Immature natural killer cell (primary cell): ENCODE measurements at regions not wholly inside any gene's neighbourhood (a gene's known extent, or its start where the extent isn't known, plus 50 kb on each side); places are given as distances from the start of the nearest gene placed in this dataset.
"Not testable (repeated sequence)": the region's sequence is repeated elsewhere in the genome, so short reads cannot be mapped to it uniquely, and the experiment has no call there.

Experiments used
- DNase-seq, 3 donors: peaks; one replicate each; pipeline ENCODE4 v3.0.0; 2022; ENCODE audit warnings: mixed read lengths in 1 of 3
- H3K27ac Mint-ChIP-seq, 6 donors: one replicate each; pipeline ENCODE4 v1.8.0; 2020; ENCODE audit warnings: mixed read lengths in 6 of 6, mild to moderate bottlenecking in 5 of 6, inconsistent platforms in 4 of 6, moderate library complexity in 3 of 6
- H3K27me3 Mint-ChIP-seq, 3 donors: one replicate each; pipeline ENCODE4 v1.8.0; 2020 to 2021; ENCODE audit warnings: low read depth in 3 of 3, mild to moderate bottlenecking in 3 of 3, mixed read lengths in 3 of 3, moderate library complexity in 3 of 3, inconsistent platforms in 1 of 3
- H3K36me3 Mint-ChIP-seq, 3 donors: one replicate each; pipeline ENCODE4 v1.8.0; 2020; ENCODE audit warnings: mixed read lengths in 3 of 3, inconsistent platforms in 2 of 3, mild to moderate bottlenecking in 2 of 3
- H3K4me1 Mint-ChIP-seq, 2 donors: one replicate each; pipeline ENCODE4 v1.8.0; 2020; ENCODE audit warnings: inconsistent platforms in 2 of 2, mild to moderate bottlenecking in 2 of 2, mixed read lengths in 2 of 2, moderate library complexity in 1 of 2
- H3K4me3 Mint-ChIP-seq, 5 donors: one replicate each; pipeline ENCODE4 v1.8.0; 2020; ENCODE audit warnings: mild to moderate bottlenecking in 5 of 5, mixed read lengths in 5 of 5, inconsistent platforms in 3 of 5, moderate library complexity in 3 of 5
- H3K9me3 Mint-ChIP-seq, 6 donors: one replicate each; pipeline ENCODE4 v1.8.0; 2020; ENCODE audit warnings: mild to moderate bottlenecking in 6 of 6, mixed read lengths in 6 of 6, inconsistent platforms in 4 of 6, moderate library complexity in 3 of 6

- H3K27me3 Mint-ChIP-seq, H3K4me3 Mint-ChIP-seq, DNase-seq, H3K4me1 Mint-ChIP-seq, H3K36me3 Mint-ChIP-seq, H3K27ac Mint-ChIP-seq: not testable (repeated sequence)
- peaks cover 4 to 42% (median 10%) of the 10 kb centered on the region in 6 donors for H3K9me3 Mint-ChIP-seq
Measured at GRCh38 chr5:162821664-162822063, 615.7 kb upstream of the CCNG1 start.

GRCh38 chr5:162824360-162824759 lies 613.0 kb upstream of the CCNG1 start:
- Mint-ChIP-seq H3K4me3 (no peak overlapping the region), H3K9me3 (peaks cover 8 to 48% (median 17%) of the 10 kb centered on the region in 6 donors), H3K4me1 (no peaks in the 10 kb centered on the region)

GRCh38 chr5:162837155-162837554 lies 600.2 kb upstream of the CCNG1 start:
- Mint-ChIP-seq H3K4me3 (no peak overlapping the region), H3K27me3 (peaks cover 0 to 2% (median 0%) of the 10 kb centered on the region in 3 donors), H3K9me3 (peaks cover 4 to 34% (median 9%) of the 10 kb centered on the region in 6 donors), H3K4me1 (no peaks in the 10 kb centered on the region), H3K27ac (no peak overlapping the region), H3K36me3 (no peaks in the 10 kb centered on the region)
- no peak for DNase-seq

More at GRCh38 chr5:162824360-162824759, 613.0 kb upstream of the CCNG1 start:
- peaks cover 0 to 4% (median 0%) of the 10 kb centered on the region in 3 donors for H3K27me3 Mint-ChIP-seq
- no peak overlapping the region for H3K27ac Mint-ChIP-seq
- no peak for DNase-seq
- H3K36me3 Mint-ChIP-seq = peaks cover 0 to 3% (median 0%) of the 10 kb centered on the region in 3 donors

- DNase-seq = no peak
- Mint-ChIP-seq H3K36me3 (no peaks in the 10 kb centered on the region), H3K27me3 (peaks cover 0 to 2% (median 1%) of the 10 kb centered on the region in 3 donors), H3K9me3 (peaks cover 10 to 38% (median 21%) of the 10 kb centered on the region in 6 donors), H3K27ac (no peak overlapping the region), H3K4me3 (no peak overlapping the region), H3K4me1 (no peaks in the 10 kb centered on the region)
Measured at GRCh38 chr5:162842727-162843126, 594.7 kb upstream of the CCNG1 start.

- no peaks in the 10 kb centered on the region for H3K4me1 Mint-ChIP-seq
- H3K27me3 Mint-ChIP-seq = peaks cover 0 to 2% (median 0%) of the 10 kb centered on the region in 3 donors
- H3K27ac Mint-ChIP-seq = no peak overlapping the region
- H3K36me3 Mint-ChIP-seq = no peaks in the 10 kb centered on the region
- H3K9me3 Mint-ChIP-seq = peaks cover 17 to 30% (median 20%) of the 10 kb centered on the region in 6 donors
- no peak overlapping the region for H3K4me3 Mint-ChIP-seq
- DNase-seq = no peak
Measured at GRCh38 chr5:162852134-162852533, 585.3 kb upstream of the CCNG1 start.

GRCh38 chr5:162858770-162859169 lies 578.6 kb upstream of the CCNG1 start:
- Mint-ChIP-seq H3K27me3 (peaks cover 0 to 2% (median 0%) of the 10 kb centered on the region in 3 donors), H3K27ac (no peak overlapping the region), H3K4me1 (no peaks in the 10 kb centered on the region), H3K9me3 (peaks cover 18 to 48% (median 22%) of the 10 kb centered on the region in 6 donors), H3K36me3 (no peaks in the 10 kb centered on the region), H3K4me3 (no peak overlapping the region)
- DNase-seq = no peak

- H3K4me3 Mint-ChIP-seq = no peak overlapping the region
- peaks cover 10 to 33% (median 22%) of the 10 kb centered on the region in 6 donors for H3K9me3 Mint-ChIP-seq
- no peaks in the 10 kb centered on the region for H3K36me3 Mint-ChIP-seq
- H3K27me3 Mint-ChIP-seq = peaks cover 0 to 2% (median 0%) of the 10 kb centered on the region in 3 donors
- H3K27ac Mint-ChIP-seq = no peak overlapping the region
- no peak for DNase-seq
- H3K4me1 Mint-ChIP-seq = no peaks in the 10 kb centered on the region
Measured at GRCh38 chr5:162870966-162871365, 566.4 kb upstream of the CCNG1 start.

GRCh38 chr5:162882629-162883028 lies 554.8 kb upstream of the CCNG1 start:
- Mint-ChIP-seq H3K27me3 (peaks cover 0 to 2% (median 0%) of the 10 kb centered on the region in 3 donors), H3K4me3 (no peak overlapping the region), H3K4me1 (no peaks in the 10 kb centered on the region), H3K9me3 (peaks cover 4 to 48% (median 25%) of the 10 kb centered on the region in 6 donors), H3K36me3 (no peaks in the 10 kb centered on the region), H3K27ac (no peak overlapping the region)
- DNase-seq = no peak

- H3K27me3 Mint-ChIP-seq = peaks cover 0 to 2% (median 0%) of the 10 kb centered on the region in 3 donors
- DNase-seq = no peak
- H3K27ac Mint-ChIP-seq = no peak overlapping the region
- H3K4me3 Mint-ChIP-seq = no peak overlapping the region
- no peaks in the 10 kb centered on the region for H3K36me3 Mint-ChIP-seq
- H3K9me3 Mint-ChIP-seq = peaks cover 4 to 27% (median 18%) of the 10 kb centered on the region in 6 donors
- H3K4me1 Mint-ChIP-seq = no peaks in the 10 kb centered on the region
Measured at GRCh38 chr5:162886717-162887116, 550.7 kb upstream of the CCNG1 start.

- Mint-ChIP-seq H3K27ac (no peak overlapping the region), H3K27me3 (peaks cover 0 to 2% (median 0%) of the 10 kb centered on the region in 3 donors), H3K36me3 (no peaks in the 10 kb centered on the region), H3K4me1 (no peaks in the 10 kb centered on the region), H3K9me3 (peaks cover 2 to 27% (median 16%) of the 10 kb centered on the region in 6 donors), H3K4me3 (no peak overlapping the region)
- no peak for DNase-seq
Measured at GRCh38 chr5:162888268-162888667, 549.1 kb upstream of the CCNG1 start.

GRCh38 chr5:162911873-162912272 lies 525.5 kb upstream of the CCNG1 start:
- H3K36me3 Mint-ChIP-seq = no peaks in the 10 kb centered on the region
- no peaks in the 10 kb centered on the region for H3K4me1 Mint-ChIP-seq
- no peak overlapping the region for H3K27ac Mint-ChIP-seq
- DNase-seq = no peak
- no peak overlapping the region for H3K4me3 Mint-ChIP-seq
- H3K9me3 Mint-ChIP-seq = peaks cover 0 to 23% (median 10%) of the 10 kb centered on the region in 6 donors
- peaks cover 0 to 2% (median 0%) of the 10 kb centered on the region in 3 donors for H3K27me3 Mint-ChIP-seq

GRCh38 chr5:162916368-162916767 lies 521.0 kb upstream of the CCNG1 start:
- no peak for DNase-seq
- peaks cover 10 to 39% (median 21%) of the 10 kb centered on the region in 6 donors for H3K9me3 Mint-ChIP-seq
- peaks cover 0 to 2% (median 0%) of the 10 kb centered on the region in 3 donors for H3K27me3 Mint-ChIP-seq
- no peak overlapping the region for H3K4me3 Mint-ChIP-seq
- H3K4me1 Mint-ChIP-seq = no peaks in the 10 kb centered on the region
- no peaks in the 10 kb centered on the region for H3K36me3 Mint-ChIP-seq
- no peak overlapping the region for H3K27ac Mint-ChIP-seq

- H3K36me3 Mint-ChIP-seq = no peaks in the 10 kb centered on the region
- H3K4me1 Mint-ChIP-seq = no peaks in the 10 kb centered on the region
- H3K27ac Mint-ChIP-seq = no peak overlapping the region
- H3K9me3 Mint-ChIP-seq = peaks cover 4 to 46% (median 14%) of the 10 kb centered on the region in 6 donors
- DNase-seq = no peak
- peaks cover 0 to 2% (median 2%) of the 10 kb centered on the region in 3 donors for H3K27me3 Mint-ChIP-seq
- H3K4me3 Mint-ChIP-seq = no peak overlapping the region
Measured at GRCh38 chr5:162929104-162929503, 508.3 kb upstream of the CCNG1 start.

GRCh38 chr5:162931501-162931900 lies 505.9 kb upstream of the CCNG1 start:
- Mint-ChIP-seq H3K27me3 (peaks cover 0 to 2% (median 2%) of the 10 kb centered on the region in 3 donors), H3K27ac (no peak overlapping the region), H3K9me3 (peaks cover 13 to 62% (median 27%) of the 10 kb centered on the region in 6 donors), H3K4me3 (no peak overlapping the region), H3K36me3 (no peaks in the 10 kb centered on the region), H3K4me1 (no peaks in the 10 kb centered on the region)
- no peak for DNase-seq

GRCh38 chr5:162939991-162940390 lies 497.4 kb upstream of the CCNG1 start:
- Mint-ChIP-seq H3K36me3 (no peaks in the 10 kb centered on the region), H3K27me3 (no peaks in the 10 kb centered on the region), H3K4me1 (no peaks in the 10 kb centered on the region), H3K4me3 (no peak overlapping the region), H3K27ac (no peak overlapping the region), H3K9me3 (peaks cover 5 to 53% (median 33%) of the 10 kb centered on the region in 6 donors)
- no peak for DNase-seq
